Thyroid gland (tissue), 4 donors: ENCODE measurements at regions not wholly inside any gene's neighbourhood (a gene's known extent, or its start where the extent isn't known, plus 50 kb on each side); places are given as distances from the start of the nearest gene placed in this dataset.

ENCODE experiments used
- DNase-seq, 2 donors: peaks; one replicate each; pipeline ENCODE4 v3.0.0-alpha.2; 2019
- H3K27ac ChIP-seq, 3 donors: fragments of 200-600 bp; sonication (generic); 1 replicate in 2 of 3; 2 replicates in 1 of 3; pipeline ENCODE4 v1.5.1; 2016 to 2019; ENCODE audit warnings: mild to moderate bottlenecking in 1 of 3, moderate library complexity in 1 of 3
- H3K27me3 ChIP-seq: fragments of 200-600 bp; sonication (generic); one replicate; pipeline ENCODE4 v1.5.1; 2019
- H3K36me3 ChIP-seq, 2 donors: fragments of 200-600 bp; sonication (generic); one replicate each; pipeline ENCODE4 v1.5.1; 2016 to 2019
- H3K4me1 ChIP-seq, 2 donors: fragments of 200-600 bp; sonication (generic); one replicate each; pipeline ENCODE4 v1.5.1; 2017 to 2019
- H3K4me3 ChIP-seq, 3 donors: fragments of 200-600 bp; sonication (generic); replicated peaks in 1 of 3; 1 replicate in 2 of 3; 2 replicates in 1 of 3; pipeline ENCODE4 v1.5.1; 2016; ENCODE audit warnings: mild to moderate bottlenecking in 1 of 3
- H3K9me3 ChIP-seq: fragments of 200-600 bp; sonication (generic); one replicate; pipeline ENCODE4 v1.5.1; 2017
- POLR2A ChIP-seq, 2 donors: fragments of 450-650 bp; IDR thresholded peaks; one replicate each; pipeline ENCODE4 v1.6.1; 2017; ENCODE audit warnings: antibody characterized with exemption in 2 of 2, mild to moderate bottlenecking in 2 of 2, moderate library complexity in 1 of 2
- WGBS, 2 donors: methylation state at CpG; one replicate each; pipeline ENCODE4 v1.1.5; 2017; 5-methylcytosine and 5-hydroxymethylcytosine counted together
- intact Hi-C: fragments of 100-400 bp; cut with DNase I; formaldehyde crosslinking; loops from one replicate; pipeline ENCODE4 v1.15.1; 2023
- TF ChIP-seq, protein P1 (sequence below), 6 experiments: fragments of 200-600 bp in 3 of 6; fragments of 450-650 bp in 3 of 6; sonication (generic) in 3 of 6; IDR thresholded peaks; one replicate each; pipeline ENCODE4 v1.5.1; 2016 to 2019; ENCODE audit warnings: antibody characterized with exemption in 6 of 6, mild to moderate bottlenecking in 2 of 6, inconsistent platforms in 1 of 6, moderate library complexity in 1 of 6

GRCh38 chr11:109739379-109739778 is 317.4 kb downstream of the C11orf87 start:
- intact Hi-C loops: no loop called here
- 61 to 73% methylated on average over 2 of the region's 2 CpGs for WGBS, 2 donors

GRCh38 chr11:109745996-109746625 is 324.1 kb downstream of the C11orf87 start:
- TF ChIP-seq POLR2A (IDR thresholded peaks at IDR 0.05): no peak
- TF ChIP-seq, protein P1, sequence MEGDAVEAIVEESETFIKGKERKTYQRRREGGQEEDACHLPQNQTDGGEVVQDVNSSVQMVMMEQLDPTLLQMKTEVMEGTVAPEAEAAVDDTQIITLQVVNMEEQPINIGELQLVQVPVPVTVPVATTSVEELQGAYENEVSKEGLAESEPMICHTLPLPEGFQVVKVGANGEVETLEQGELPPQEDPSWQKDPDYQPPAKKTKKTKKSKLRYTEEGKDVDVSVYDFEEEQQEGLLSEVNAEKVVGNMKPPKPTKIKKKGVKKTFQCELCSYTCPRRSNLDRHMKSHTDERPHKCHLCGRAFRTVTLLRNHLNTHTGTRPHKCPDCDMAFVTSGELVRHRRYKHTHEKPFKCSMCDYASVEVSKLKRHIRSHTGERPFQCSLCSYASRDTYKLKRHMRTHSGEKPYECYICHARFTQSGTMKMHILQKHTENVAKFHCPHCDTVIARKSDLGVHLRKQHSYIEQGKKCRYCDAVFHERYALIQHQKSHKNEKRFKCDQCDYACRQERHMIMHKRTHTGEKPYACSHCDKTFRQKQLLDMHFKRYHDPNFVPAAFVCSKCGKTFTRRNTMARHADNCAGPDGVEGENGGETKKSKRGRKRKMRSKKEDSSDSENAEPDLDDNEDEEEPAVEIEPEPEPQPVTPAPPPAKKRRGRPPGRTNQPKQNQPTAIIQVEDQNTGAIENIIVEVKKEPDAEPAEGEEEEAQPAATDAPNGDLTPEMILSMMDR (IDR thresholded peaks at IDR 0.05): no peak
- no peaks in the 10 kb centered on the region for H3K4me1 ChIP-seq
- intact Hi-C loops: no loop called here
- H3K27me3 ChIP-seq: no peaks in the 10 kb centered on the region
- DNase-seq: no peak
- no peaks in the 10 kb centered on the region for H3K9me3 ChIP-seq
- no peaks in the 10 kb centered on the region for H3K36me3 ChIP-seq
- H3K4me3 ChIP-seq: no peak overlapping the region
- WGBS, 2 donors: 88% methylated on average over 4 of the region's 4 CpGs
- no peak overlapping the region for H3K27ac ChIP-seq

More at GRCh38 chr11:109739379-109739778, 317.4 kb downstream of the C11orf87 start:
- Histone ChIP-seq H3K4me3 (no peak overlapping the region), H3K36me3 (no peaks in the 10 kb centered on the region), H3K4me1 (no peaks in the 10 kb centered on the region), H3K27me3 (no peaks in the 10 kb centered on the region), H3K27ac (no peak overlapping the region), H3K9me3 (no peaks in the 10 kb centered on the region)
- TF ChIP-seq, protein P1 (IDR thresholded peaks at IDR 0.05): no peak
- TF ChIP-seq POLR2A (IDR thresholded peaks at IDR 0.05): no peak
- DNase-seq: no peak

GRCh38 chr11:109747839-109748238 is 325.8 kb downstream of the C11orf87 start:
- Histone ChIP-seq H3K27ac (no peak overlapping the region), H3K27me3 (no peaks in the 10 kb centered on the region), H3K9me3 (no peaks in the 10 kb centered on the region), H3K4me3 (no peak overlapping the region), H3K4me1 (no peaks in the 10 kb centered on the region), H3K36me3 (no peaks in the 10 kb centered on the region)
- 81% methylated on average over 7 of the region's 7 CpGs for WGBS, 2 donors
- intact Hi-C loops: no loop called here
- TF ChIP-seq, protein P1 (IDR thresholded peaks at IDR 0.05): no peak
- no peak for TF ChIP-seq POLR2A (IDR thresholded peaks at IDR 0.05)
- DNase-seq: no peak

- Histone ChIP-seq H3K9me3 (no peaks in the 10 kb centered on the region), H3K27ac (no peak overlapping the region), H3K4me3 (no peak overlapping the region), H3K4me1 (no peaks in the 10 kb centered on the region), H3K27me3 (no peaks in the 10 kb centered on the region), H3K36me3 (no peaks in the 10 kb centered on the region)
- DNase-seq: no peak
- 48 to 61% methylated on average over 1 of the region's 1 CpG for WGBS, 2 donors
- intact Hi-C loops: no loop called here
- TF ChIP-seq POLR2A (IDR thresholded peaks at IDR 0.05): no peak
- TF ChIP-seq, protein P1 (IDR thresholded peaks at IDR 0.05): no peak
Observed at GRCh38 chr11:109749476-109749875, 327.5 kb downstream of the C11orf87 start.

- H3K4me3 ChIP-seq: no peak overlapping the region
- intact Hi-C loops: no loop called here
- H3K27ac ChIP-seq: no peak overlapping the region
- 77 to 83% methylated on average over 2 of the region's 2 CpGs for WGBS, 2 donors
- DNase-seq: no peak
- no peaks in the 10 kb centered on the region for H3K27me3 ChIP-seq
- no peak for TF ChIP-seq POLR2A (IDR thresholded peaks at IDR 0.05)
- TF ChIP-seq, protein P1 (IDR thresholded peaks at IDR 0.05): no peak
- no peaks in the 10 kb centered on the region for H3K9me3 ChIP-seq
- H3K36me3 ChIP-seq: no peaks in the 10 kb centered on the region
- H3K4me1 ChIP-seq: no peaks in the 10 kb centered on the region
Observed at GRCh38 chr11:109750964-109751363, 329.0 kb downstream of the C11orf87 start.
